GM18517 (cell line): ENCODE measurements at regions not wholly inside any gene's neighbourhood (a gene's known extent, or its start where the extent isn't known, plus 50 kb on each side); places are given as distances from the start of the nearest gene placed in this dataset.

Experiments used
- ATAC-seq: cut with Tn5 transposase; IDR thresholded peaks from one replicate; pipeline ENCODE4 v1.9.1; 2021; ENCODE audit warnings: mild to moderate bottlenecking, moderate library complexity; ENCODE audit not compliant: unreplicated experiment

- no peak for ATAC-seq
Observed at GRCh38 chr2:121955872-121956271, 200.4 kb downstream of the TSN start.

DNA sequence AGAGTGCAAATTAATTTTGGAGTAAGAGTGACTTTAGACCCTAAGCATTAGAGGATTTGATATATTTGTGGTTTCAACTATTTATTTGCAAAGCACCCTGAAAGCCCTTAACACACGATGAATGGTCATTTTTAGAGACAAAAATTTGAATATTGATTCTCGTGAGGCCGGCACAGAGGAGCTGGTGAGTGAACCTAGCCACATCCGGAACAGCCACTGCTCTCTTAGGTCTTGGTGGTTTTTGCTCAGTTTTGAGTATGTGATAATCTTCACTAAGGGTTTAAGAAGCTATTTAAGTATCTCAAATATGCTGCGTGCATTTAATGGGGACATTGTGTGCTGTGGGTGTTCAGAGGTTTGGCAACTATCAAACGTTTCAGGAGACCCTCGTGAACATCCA is 204.8 kb downstream of the TSN start:
- ATAC-seq: no peak

DNA sequence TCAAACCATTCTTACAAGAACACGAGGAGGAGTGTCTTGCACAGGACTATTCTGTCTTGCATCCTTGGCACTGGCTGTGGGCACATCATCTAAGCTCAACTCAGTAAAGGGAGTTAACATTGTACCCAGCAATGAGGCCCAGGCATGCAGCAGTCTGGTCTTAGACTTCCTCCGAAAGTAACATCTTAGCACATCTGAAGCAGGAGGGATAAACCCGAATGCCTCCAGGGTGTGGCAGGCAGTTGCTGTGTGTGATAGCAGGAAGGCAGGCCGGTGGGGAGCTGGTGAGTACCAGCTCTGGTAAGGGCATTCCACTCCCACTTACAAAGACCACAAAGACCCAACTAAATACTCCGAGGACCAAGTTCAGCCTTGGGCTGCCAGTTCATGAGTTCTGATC is 206.3 kb downstream of the TSN start:
- no peak for ATAC-seq

DNA sequence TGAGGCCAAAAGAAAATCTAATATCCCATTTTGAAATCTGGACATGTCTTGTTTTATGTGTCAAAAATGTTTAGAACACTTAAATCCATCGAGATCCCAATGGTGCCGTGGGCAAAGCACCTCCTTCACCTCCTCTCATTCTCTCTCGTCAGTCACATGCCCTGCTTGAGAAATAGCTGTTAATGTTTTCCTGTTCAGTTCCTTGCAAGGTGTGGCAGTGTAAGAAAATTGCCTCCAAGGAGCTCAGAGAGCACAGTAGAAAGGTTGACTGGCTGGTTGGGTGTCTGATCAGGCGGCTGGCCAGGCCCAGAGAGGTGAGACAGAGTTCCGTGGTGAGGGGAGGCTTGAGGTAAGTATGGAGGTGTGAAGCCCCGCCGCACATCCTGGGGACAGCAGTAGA is 210.2 kb downstream of the TSN start:
- ATAC-seq: no peak

DNA sequence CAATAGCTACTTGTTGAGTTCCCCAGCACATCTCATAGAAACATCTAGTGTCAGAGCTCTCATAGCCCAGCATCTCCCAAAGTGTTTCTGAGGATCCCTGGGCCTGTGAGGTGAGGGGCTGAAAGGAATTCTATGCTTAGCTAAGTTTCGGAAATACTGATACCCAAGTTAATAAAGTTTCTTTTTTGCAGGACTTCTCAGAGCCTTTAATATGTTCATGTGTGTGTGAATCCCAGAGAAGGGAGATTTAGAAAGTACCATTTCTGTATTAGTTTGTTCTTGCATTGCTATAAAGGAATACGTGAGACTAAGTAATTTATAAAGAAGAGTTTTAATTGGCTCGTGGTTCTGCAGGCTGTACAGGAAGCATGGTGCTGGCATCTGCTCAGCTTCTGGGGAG is 211.2 kb downstream of the TSN start:
- ATAC-seq: no peak

DNA sequence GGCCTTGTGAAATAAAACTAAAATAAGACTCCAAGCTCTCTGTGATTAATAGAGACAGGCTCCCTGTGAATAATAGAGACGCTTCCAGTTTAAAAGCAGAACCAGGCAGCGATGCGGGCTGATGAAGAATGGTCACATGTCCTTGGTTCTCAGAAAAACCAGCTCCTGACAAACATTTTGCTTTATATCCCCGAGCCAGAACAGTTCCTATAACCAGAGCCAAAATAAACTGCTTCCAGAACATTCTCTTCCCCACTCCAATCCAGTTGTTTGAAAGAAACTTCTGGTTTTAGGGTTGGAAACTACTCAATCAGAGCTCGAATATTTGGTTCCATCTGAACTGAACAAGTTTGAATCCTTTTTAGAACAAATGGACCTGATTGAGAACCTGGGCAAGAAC is 213.7 kb downstream of the TSN start:
- ATAC-seq: no peak

- no peak for ATAC-seq
Observed at GRCh38 chr2:121969766-121970639, 214.6 kb downstream of the TSN start.

GRCh38 chr2:121972203-121972602 is 216.8 kb downstream of the TSN start:
- ATAC-seq: no peak

- ATAC-seq: peak; percentile 99
Observed at GRCh38 chr2:121974897-121975661, 219.6 kb downstream of the TSN start.

DNA sequence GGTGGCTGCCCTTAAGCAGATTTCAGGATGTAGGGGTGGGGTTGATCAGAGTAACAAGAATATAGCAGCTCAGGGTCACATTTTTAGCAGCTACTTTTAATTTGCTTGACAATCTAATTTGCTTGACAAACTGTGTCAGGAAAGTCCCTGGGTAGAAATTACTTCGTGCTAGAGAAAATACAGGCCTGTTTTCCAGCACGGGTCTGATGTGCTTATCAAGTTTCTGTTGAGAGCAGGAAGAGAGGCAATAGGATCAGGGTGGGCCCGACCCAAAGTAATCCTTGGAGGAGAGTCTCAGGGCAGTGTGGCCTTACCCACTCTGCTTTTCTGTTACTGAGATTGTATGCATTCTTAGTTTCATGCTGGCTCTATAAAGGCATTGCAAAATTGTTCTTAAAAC is 221.5 kb downstream of the TSN start:
- ATAC-seq: no peak

DNA sequence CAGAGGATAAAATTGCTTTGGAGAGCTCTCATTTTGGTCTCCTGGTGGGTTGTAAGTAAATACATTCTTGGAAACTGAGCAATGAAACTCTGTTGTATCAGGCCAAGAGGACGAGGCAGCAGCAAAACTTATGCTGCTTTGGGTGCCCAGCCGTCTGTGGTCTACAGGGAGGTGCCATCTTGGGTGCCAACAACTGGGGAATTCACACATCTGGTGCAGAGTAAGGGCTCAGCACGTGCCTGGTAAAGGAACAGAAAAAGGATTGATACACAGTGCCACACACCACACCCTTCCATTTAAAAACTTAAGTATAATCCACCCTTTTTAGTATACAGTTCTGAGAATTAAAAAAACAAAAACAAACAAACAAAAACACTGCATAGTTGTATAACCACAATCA is 221.9 kb downstream of the TSN start:
- no peak for ATAC-seq

DNA sequence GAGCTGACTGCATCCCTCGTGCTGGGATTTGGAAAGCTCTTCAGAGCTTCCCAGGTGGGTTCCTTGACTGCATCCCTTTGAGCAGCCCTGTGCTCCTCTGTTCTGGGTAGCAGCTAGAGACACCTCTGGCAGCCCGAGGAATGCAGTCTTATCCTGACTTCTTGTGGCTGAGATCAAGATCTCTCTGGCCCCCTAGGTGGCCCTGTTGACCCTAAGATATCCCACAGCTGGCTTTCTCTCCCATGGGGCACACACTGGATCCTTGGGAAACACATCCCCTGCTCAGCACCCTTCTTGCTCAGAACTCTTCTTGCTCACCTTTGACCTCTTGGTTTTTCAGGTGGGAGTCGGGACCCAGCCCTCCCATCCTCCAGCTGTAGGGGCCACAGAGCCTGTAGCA is 237.2 kb downstream of the TSN start:
- no peak for ATAC-seq

DNA sequence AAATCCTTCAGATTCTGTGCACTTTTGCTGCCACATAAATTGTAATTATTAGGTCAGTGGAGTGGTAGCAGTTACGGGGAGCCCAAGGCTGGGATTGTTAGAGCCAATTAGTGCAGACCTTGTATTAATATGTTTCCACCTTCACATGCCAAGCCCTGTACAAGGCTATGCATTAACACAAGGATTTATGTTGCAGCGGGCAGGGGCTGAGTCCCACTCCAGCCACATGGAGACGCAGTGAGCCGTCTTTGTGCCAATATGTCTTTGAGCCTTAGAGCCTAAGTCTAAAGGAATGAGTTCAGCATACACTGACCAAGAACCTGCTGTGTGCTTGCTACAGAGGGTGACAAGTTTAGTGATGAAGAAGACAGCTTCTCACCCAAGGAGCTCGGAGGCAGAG is 238.2 kb downstream of the TSN start:
- ATAC-seq: no peak

GRCh38 chr2:121994238-121995206 is 239.1 kb downstream of the TSN start:
- no peak for ATAC-seq

DNA sequence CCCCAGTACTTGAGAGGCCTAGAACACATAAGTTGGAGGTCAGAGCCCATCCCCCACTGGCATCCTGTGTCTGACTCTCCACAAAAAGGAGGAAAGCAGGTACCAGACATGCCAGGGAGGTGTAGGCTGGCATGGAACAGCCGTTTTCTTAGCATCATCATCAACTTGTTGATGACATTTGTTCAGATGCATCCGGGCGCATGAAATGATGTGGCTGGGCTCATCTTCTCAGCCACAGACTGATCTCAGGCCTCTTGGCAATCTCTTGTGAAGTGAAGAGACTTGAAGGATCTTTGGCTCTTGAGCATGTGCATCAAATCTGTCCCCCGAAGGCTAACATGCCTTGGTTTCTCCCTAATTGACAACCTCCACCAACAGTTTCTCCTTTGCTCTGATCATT is 243.3 kb downstream of the TSN start:
- no peak for ATAC-seq

GRCh38 chr2:121999264-121999663 is 243.8 kb downstream of the TSN start:
- ATAC-seq: no peak

DNA sequence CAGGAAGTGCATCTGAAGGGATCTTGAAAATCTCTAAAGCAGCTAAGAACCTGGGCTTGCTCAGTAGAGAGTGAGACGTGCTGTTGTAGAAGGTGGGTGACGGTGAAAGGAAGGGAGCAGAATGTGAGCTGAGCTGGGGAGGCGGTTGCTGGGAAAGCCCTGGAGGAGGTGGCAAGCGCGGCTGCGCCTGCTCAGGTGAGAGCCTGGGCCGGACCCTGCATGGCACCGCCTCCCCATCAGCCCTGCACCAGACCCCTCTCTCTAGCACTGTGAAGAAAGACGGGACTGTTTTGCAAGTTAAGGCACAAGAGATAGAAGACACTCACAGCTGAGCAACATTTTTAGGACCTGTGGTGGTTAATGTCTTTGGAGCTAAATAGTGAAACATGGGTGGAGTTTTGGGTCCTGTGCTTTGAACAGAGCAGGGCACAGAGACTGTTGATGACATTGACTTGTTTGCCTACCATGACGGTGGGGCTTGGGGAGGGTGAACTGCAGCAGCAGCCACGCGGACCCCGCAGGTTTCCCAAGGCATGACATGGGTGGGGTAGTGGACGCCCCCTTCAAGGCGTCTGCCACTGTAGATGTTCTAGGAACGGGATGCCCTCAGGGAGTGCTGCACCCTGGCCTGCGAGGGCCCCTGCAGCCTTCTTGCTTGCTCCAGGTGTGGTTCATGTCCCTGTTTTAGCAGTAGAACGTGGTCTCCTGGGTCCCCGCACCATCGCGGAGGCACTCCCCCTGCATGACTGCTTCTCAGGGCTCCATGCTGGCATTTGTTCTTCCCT is 245.3 kb downstream of the TSN start:
- no peak for ATAC-seq

DNA sequence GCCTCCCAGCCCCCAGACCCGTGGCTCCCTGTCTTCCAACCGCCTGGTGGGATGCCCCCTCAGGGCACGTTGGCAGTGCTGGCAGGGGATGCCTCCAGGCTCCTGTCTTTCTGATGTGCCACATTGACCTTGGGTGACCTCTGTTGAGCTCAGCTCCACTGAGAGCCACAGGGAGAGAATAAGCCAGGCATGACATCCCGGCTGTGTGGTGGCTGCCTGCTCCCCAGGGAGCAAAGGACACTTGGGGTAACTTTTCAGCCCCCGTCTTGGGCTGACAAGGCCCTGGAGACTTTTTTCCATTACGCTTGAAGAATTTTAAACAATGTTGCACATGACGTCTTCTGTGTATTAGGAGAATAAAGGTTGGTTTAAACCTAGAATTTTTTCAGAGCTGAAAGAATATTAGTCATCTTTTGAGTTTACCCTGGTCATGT is 246.0 kb downstream of the TSN start:
- no peak for ATAC-seq

DNA sequence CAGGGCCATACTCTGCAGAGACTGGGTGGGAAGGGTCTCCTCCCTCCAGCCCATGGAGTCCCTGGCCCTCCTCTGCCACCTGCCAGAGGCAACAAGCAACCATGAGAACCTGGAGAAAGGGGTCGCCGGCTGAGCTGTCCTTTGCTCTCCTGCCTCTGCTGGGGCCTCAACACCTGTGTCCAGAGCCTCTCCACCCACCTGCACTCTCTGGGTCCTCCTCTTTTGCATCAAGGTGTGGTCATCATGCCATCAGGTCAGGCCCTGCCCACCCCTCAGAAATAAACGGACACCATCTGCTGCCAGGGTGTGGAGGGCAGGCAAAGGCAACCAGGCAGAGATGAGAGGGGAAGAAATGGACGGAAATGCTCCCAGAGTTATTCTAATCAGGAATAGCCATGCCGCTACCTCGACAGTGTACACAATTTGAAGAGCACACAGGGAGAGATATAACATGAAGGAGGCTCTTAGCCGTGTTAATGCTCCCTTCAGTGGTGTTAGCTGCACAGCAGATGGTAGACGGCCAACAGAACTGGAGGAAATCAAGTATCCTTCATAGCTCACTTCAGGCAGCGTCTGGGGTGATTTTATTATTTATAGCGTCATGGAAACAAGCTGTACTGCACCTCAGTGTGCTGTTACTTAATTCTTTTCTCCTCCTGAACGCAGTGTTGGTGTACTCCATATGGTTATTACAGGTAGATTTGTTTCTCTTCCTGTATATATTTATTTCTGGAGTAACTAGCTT is 247.9 kb downstream of the TSN start:
- no peak for ATAC-seq

- no peak for ATAC-seq
Observed at GRCh38 chr2:122007126-122007525, 251.7 kb downstream of the TSN start.
